GM19438 (cell line): ENCODE measurements at regions not wholly inside any gene's neighbourhood (a gene's known extent, or its start where the extent isn't known, plus 50 kb on each side); places are given as distances from the start of the nearest gene placed in this dataset.
"Not testable (repeated sequence)": the region's sequence is repeated elsewhere in the genome, so short reads cannot be mapped to it uniquely, and the experiment has no call there.

Source experiments
- ATAC-seq: cut with Tn5 transposase; IDR thresholded peaks from one replicate; pipeline ENCODE4 v1.9.1; 2021; ENCODE audit warnings: low read depth; ENCODE audit not compliant: unreplicated experiment

- no peak for ATAC-seq
These were observed 160.7 kb upstream of the ARID1B start for GRCh38 chr6:156616495-156616894.

- ATAC-seq = no peak
These were observed 163.2 kb upstream of the ARID1B start for GRCh38 chr6:156613996-156614395.

- no peak for ATAC-seq
These were observed 164.8 kb upstream of the ARID1B start for GRCh38 chr6:156612361-156612760.

GRCh38 chr6:156602066-156602385 lies 175.2 kb upstream of the ARID1B start:
- no peak for ATAC-seq

- ATAC-seq = no peak
These were observed 175.8 kb upstream of the ARID1B start for GRCh38 chr6:156601152-156602065.

GRCh38 chr6:156600678-156601077 lies 176.5 kb upstream of the ARID1B start:
- ATAC-seq = no peak

- no peak for ATAC-seq
These were observed 177.1 kb upstream of the ARID1B start for GRCh38 chr6:156599978-156600590.

- ATAC-seq = no peak
These were observed 177.8 kb upstream of the ARID1B start for GRCh38 chr6:156599366-156599765.

- no peak for ATAC-seq
These were observed 178.4 kb upstream of the ARID1B start for GRCh38 chr6:156598855-156599180.

- ATAC-seq = no peak
These were observed 178.9 kb upstream of the ARID1B start for GRCh38 chr6:156598071-156598854.

- no peak for ATAC-seq
These were observed 180.1 kb upstream of the ARID1B start for GRCh38 chr6:156597095-156597494.

GRCh38 chr6:156595476-156595875 lies 181.7 kb upstream of the ARID1B start:
- ATAC-seq = no peak

GRCh38 chr6:156593893-156594292 lies 183.3 kb upstream of the ARID1B start:
- ATAC-seq = no peak

- ATAC-seq = no peak
These were observed 184.1 kb upstream of the ARID1B start for GRCh38 chr6:156593127-156593526.

- no peak for ATAC-seq
These were observed 186.7 kb upstream of the ARID1B start for GRCh38 chr6:156590482-156590881.

GRCh38 chr6:156589281-156589680 lies 187.9 kb upstream of the ARID1B start:
- no peak for ATAC-seq

GRCh38 chr6:156587751-156588301 lies 189.4 kb upstream of the ARID1B start:
- ATAC-seq = no peak

- ATAC-seq = no peak
These were observed 190.1 kb upstream of the ARID1B start for GRCh38 chr6:156587071-156587470.

- no peak for ATAC-seq
These were observed 191.3 kb upstream of the ARID1B start for GRCh38 chr6:156585859-156586258.

- ATAC-seq = not testable (repeated sequence)
These were observed 193.1 kb upstream of the ARID1B start for GRCh38 chr6:156584121-156584520.

GRCh38 chr6:156583083-156583482 lies 194.1 kb upstream of the ARID1B start:
- no peak for ATAC-seq
